ENCODE measurements at regions not wholly inside any gene's neighbourhood (a gene's known extent, or its start where the extent isn't known, plus 50 kb on each side); places are given as distances from the start of the nearest gene placed in this dataset.

GRCh38 chr5:164608507-164608906 is 1103.1 kb downstream of the MAT2B start (continued):
- TF ChIP-seq ATF3 (CRISPR knock-in tag; IDR thresholded peaks at IDR 0.05): no peak

GRCh38 chr5:164610374-164610773 is 1105.0 kb downstream of the MAT2B start:
- Histone ChIP-seq H2AFZ (ENCODE audit: low read length) (no peak overlapping the region), H3K9ac (ENCODE audit: insufficient read depth, low read depth, low read length) (no peak overlapping the region), H3K4me2 (ENCODE audit: low read depth, low read length) (no peak overlapping the region), H4K20me1 (ENCODE audit: insufficient read depth, low read length) (no peaks in the 10 kb centered on the region), H3K36me3 (replicated peaks in 1 of 2; ENCODE audit: control insufficient read depth in 1 of 2, insufficient read depth in 2 of 2, low read length in 2 of 2) (no peaks in the 10 kb centered on the region), H3K27ac (ENCODE audit: extremely low read length, insufficient read depth, low read length) (no peak overlapping the region), H3K4me1 (ENCODE audit: insufficient read depth, low read length) (no peaks in the 10 kb centered on the region), H3K9me3 (ENCODE audit: low read length) (no peaks in the 10 kb centered on the region; the same call in 1 of the 2 replicates), H3K4me3 (replicated peaks in 1 of 3; ENCODE audit: insufficient read depth in 1 of 3, low read depth in 2 of 3, low read length in 3 of 3) (no peak overlapping the region), H3K79me2 (ENCODE audit: insufficient read depth, low read length) (no peaks in the 10 kb centered on the region), H3K27me3 (ENCODE audit: control insufficient read depth in 1 of 2, insufficient read depth in 2 of 2, low read length in 2 of 2) (no peaks in the 10 kb centered on the region)
- no peak for ATAC-seq
- POLR2A ChIA-PET: no interaction called here
- WGBS (ENCODE audit: low lambda C conversion rate): 0% methylated on average over 1 of the region's 1 CpG
- intact Hi-C loops (cut with micrococcal nuclease; ENCODE audit: unreplicated experiment): no loop called here
- in situ Hi-C loops (cut with HindIII; ENCODE audit: extremely low pct_ligation_motif_present, low pct_unique_long_range_greater_than_20kb): no loop called here
- no peak for DNase-seq (ENCODE audit: low spot score)
- no peak for FAIRE-seq
- no TSS peak for BruUV-seq (replicated peaks)
- TF ChIP-seq TRIM24 (CRISPR knock-in tag; IDR thresholded peaks at IDR 0.05) (no peak), ERF (CRISPR knock-in tag; IDR thresholded peaks at IDR 0.05) (no peak), ZNF816 (CRISPR knock-in tag; IDR thresholded peaks at IDR 0.05; ENCODE audit: borderline replicate concordance) (no peak), ZBTB3 (CRISPR knock-in tag; IDR thresholded peaks at IDR 0.05; ENCODE audit: borderline replicate concordance, low read depth) (no peak), PAXIP1 (CRISPR knock-in tag; conservative IDR thresholded peaks at IDR 0.05) (no peak), BRD4 (CRISPR knock-in tag; IDR thresholded peaks at IDR 0.05) (no peak), SMARCE1 (IDR thresholded peaks at IDR 0.05; ENCODE audit: borderline replicate concordance) (no peak), HNRNPUL1 (IDR thresholded peaks at IDR 0.05; ENCODE audit: low read depth, low read length) (no peak), TFDP2 (CRISPR knock-in tag; IDR thresholded peaks at IDR 0.05) (no peak), KDM6A (CRISPR knock-in tag; IDR thresholded peaks at IDR 0.05; ENCODE audit: low read depth) (no peak), DR1 (CRISPR knock-in tag; IDR thresholded peaks at IDR 0.05) (no peak)
- TF ChIP-seq, protein P1, sequence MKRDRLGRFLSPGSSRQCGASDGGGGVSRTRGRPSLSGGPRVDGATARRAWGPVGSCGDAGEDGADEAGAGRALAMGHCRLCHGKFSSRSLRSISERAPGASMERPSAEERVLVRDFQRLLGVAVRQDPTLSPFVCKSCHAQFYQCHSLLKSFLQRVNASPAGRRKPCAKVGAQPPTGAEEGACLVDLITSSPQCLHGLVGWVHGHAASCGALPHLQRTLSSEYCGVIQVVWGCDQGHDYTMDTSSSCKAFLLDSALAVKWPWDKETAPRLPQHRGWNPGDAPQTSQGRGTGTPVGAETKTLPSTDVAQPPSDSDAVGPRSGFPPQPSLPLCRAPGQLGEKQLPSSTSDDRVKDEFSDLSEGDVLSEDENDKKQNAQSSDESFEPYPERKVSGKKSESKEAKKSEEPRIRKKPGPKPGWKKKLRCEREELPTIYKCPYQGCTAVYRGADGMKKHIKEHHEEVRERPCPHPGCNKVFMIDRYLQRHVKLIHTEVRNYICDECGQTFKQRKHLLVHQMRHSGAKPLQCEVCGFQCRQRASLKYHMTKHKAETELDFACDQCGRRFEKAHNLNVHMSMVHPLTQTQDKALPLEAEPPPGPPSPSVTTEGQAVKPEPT (CRISPR knock-in tag; IDR thresholded peaks at IDR 0.05; ENCODE audit: low read depth): no peak
- TF ChIP-seq, protein P2, sequence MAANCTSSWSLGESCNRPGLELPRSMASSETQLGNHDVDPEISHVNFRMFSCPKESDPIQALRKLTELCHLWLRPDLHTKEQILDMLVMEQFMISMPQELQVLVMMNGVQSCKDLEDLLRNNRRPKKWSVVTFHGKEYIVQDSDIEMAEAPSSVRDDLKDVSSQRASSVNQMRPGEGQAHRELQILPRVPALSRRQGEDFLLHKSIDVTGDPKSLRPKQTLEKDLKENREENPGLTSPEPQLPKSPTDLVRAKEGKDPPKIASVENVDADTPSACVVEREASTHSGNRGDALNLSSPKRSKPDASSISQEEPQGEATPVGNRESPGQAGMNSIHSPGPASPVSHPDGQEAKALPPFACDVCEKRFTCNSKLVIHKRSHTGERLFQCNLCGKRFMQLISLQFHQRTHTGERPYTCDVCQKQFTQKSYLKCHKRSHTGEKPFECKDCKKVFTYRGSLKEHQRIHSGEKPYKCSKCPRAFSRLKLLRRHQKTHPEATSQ (CRISPR knock-in tag; IDR thresholded peaks at IDR 0.05; ENCODE audit: borderline replicate concordance): no peak
- CTCF ChIA-PET (ENCODE audit: low intra/inter-chr PET ratio, low total read pairs): no interaction called here
